Germinal center (tissue), 1 donor: ENCODE measurements at regions not wholly inside any gene's neighbourhood (a gene's known extent, or its start where the extent isn't known, plus 50 kb on each side); places are given as distances from the start of the nearest gene placed in this dataset.
"Not testable (repeated sequence)": the region's sequence is repeated elsewhere in the genome, so short reads cannot be mapped to it uniquely, and the experiment has no call there.

Experiments used
- DNase-seq: peaks from one replicate; pipeline ENCODE4 v3.0.0; 2012; ENCODE audit warnings: mixed read lengths, low spot score

GRCh38 chr2:65568656-65569440 lies 136.4 kb upstream of the SPRED2 start:
- DNase-seq = not testable (repeated sequence)

DNA sequence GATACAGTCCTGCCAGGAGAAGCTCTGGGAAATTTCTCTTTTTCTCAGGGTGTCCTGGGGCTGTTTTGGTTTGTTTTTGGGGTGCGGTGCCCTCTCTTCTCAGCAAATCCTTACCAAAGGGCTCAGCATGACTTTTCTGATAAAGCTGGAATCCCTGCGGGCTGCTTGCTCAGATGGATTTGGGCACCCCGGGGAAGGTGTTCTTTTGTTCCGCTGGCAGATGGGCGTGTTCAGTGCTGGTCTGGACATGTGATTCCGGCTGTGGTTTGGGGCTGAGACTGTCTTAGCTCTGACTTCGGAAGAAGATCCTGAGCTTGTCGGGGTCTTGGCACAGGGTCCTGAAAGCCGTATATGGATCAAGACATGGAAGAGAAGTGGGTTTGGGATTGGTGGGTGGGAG lies 134.2 kb upstream of the SPRED2 start:
- no peak for DNase-seq

DNA sequence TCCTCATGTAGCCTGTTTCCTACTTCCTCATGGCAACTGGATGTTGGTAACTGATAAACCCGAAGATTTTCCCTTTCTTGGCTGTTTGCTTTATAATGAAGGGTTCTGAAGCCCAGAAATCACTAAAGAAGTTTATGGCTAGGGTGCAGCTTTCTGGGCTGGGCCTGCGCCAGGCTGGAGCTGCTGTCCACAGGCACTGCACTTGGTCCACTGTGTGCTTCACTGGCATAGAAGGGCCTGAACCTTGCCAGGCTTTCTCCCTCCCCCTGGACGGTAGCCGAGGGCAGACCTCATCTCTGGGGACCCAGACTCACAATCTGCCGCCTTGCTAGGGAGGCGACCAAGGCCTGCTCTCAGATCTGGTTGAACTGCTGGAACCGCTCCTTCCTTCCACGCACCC lies 133.3 kb upstream of the SPRED2 start:
- no peak for DNase-seq

DNA sequence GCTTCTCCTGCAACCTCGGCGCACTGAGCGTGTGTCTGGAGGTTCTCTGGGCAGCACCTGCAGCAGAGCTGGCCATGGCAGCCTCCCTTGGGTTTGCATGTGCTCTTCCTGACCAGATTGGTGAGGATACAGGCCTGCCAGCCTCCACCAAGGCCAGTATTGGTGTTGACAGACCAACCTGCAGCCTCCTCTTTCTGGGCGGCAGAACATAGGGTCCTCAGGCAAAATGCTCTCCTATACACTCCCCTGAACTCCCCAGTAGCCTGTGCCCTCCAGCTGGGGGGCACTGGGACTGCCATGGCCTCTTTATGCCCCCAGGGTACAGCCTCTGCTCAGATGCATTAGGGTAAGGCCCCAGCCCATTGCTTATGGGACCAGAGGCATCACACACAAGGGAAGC lies 131.9 kb upstream of the SPRED2 start:
- DNase-seq = no peak

DNA sequence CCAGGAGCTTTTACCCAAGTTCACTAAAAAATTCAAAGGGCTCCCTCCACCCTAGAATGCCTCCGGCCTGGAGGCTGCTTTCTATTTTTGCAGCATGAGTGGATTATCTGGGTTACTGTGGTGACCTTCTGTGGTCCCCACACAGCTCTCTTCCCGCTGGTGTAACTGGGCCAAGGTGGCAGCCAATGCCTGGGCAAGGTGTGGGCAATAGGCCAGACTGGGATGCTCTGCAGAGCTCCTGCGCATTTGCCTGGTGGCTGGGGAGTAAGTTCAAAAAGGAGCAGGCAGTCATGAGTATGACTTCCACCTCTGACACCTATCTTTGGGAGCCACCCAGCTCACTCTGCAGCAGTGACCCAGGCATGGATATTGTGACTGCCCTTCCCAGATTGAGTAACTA lies 130.5 kb upstream of the SPRED2 start:
- no peak for DNase-seq

DNA sequence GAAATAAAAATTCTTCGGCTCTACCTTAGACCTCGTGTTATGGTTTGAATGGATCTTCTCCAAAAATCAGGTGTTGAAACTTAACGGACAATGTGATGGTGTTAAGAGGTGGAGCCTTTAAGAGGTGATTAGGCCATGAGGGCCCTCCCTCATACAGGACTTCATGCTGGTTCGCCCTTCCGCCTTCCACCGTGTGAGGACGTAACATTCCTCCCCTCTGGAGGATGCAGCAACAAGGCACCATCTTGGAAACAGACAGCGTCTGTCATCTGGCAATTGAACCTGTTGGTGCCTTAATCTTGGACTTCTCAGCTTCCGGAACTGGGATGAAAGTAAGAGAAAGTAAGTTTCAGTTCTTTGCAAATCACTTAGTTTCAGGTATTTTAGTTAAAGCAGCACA lies 126.3 kb upstream of the SPRED2 start:
- DNase-seq = no peak

DNA sequence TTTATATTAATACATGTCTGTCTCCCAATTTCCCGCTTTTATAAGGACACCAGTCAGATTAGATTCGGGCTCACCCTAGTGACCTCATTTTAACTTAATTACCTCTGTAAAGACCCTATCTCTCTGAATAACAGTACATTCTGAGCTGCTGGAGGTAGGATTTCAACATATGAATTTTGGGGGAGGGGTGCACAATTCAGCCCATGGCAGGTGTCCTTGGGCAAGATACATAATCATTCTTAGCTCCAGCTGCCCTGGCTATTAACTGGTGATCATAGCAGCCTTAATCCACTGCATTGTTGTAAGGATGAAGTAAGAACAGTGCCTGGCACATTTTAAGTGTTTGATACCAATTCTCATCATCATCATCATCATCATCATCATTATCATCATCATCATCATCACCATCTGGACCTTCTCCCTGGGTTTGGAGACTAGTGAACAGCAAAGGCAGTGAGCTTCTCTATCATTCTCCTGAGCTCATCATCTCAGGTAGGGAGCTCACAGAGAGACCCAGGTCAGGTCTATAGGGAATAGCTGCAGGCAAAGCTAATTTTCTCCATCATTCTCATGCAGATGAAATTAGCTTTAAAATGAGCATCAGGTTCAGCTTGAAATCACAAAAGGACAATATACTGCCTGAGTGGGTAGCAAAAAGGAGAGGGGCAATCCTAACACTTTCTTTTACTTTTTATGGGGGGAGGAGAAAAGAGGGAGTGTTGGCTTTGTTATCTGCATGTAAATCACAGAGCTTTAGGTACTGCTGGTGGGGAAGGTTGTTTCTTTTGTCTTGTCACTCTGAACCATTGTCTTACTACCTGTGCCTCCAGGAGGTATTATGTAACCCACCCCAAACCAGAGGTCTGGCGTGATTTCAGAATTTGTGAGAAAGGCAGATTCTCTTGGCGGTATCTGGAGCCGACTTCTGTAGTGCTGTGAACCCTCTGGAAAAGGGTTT lies 125.5 kb upstream of the SPRED2 start:
- DNase-seq = no peak

- peak; percentile 59 for DNase-seq
These were observed 122.6 kb upstream of the SPRED2 start for GRCh38 chr2:65554765-65555591.

DNA sequence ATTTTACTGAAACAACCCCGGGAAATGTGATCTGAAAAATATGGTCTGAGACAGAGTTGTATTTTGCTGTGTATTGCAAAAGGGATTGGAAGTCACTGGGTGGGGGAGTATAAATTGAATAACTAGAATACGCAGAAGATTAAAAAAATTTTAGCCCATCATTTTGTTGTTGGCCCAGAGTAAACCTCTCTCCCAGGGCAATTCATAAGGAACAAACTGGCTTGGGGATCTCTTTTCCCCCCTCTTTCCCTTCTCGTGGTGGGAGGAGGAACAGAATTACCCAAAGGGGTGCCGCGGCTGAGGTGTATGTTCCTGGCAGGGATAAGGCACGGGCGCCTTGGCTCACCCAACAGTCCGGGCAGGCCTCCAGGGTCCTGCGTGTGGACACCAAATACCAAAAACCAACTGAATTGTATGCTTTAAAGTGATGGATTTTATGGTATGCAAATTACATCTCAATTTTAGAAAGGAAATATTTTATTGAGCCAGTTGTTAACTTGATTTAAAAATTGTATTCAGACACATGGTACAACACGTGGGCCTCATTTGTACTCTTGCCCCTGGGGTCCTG lies 121.2 kb upstream of the SPRED2 start:
- DNase-seq = no peak

DNA sequence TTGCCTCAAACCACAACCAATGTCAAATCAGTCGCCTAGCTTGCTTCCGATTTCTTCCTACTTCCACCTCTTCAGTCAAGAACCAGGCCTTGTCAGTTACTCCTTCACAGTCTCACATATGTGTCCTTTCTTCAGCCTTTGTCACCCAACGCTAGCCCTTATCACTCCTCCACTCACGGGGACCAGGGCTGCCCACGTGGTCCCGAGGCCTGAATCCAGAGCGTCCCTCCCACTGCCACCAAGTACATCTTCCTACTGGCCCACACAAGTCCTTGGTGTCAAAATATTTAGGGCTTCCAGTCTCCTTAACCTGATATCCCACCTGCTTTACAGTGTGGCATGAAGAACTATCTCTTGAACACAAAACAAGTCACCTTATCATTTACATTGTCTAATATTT lies 119.1 kb upstream of the SPRED2 start:
- no peak for DNase-seq

GRCh38 chr2:65550246-65550645 lies 117.8 kb upstream of the SPRED2 start:
- no peak for DNase-seq

- DNase-seq = no peak
These were observed 117.2 kb upstream of the SPRED2 start for GRCh38 chr2:65549631-65550030.

DNA sequence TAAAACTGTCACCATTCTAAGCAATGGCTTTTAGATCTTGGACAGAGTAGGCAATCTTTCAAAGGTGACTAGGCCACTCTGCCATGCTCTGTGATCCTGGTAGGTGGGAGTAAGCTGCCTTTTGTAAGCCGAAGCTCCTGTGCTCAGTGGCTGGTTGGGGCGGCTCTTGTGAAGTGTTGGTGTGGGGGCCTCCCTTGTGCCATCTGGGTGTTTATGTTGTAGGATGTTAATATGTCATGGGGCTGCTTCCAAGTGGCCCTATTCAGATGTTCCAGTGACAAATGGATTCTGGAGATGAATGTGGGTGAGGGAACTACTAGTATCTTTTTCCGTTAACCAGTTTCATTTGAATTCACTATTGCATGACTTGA lies 116.8 kb upstream of the SPRED2 start:
- no peak for DNase-seq

DNA sequence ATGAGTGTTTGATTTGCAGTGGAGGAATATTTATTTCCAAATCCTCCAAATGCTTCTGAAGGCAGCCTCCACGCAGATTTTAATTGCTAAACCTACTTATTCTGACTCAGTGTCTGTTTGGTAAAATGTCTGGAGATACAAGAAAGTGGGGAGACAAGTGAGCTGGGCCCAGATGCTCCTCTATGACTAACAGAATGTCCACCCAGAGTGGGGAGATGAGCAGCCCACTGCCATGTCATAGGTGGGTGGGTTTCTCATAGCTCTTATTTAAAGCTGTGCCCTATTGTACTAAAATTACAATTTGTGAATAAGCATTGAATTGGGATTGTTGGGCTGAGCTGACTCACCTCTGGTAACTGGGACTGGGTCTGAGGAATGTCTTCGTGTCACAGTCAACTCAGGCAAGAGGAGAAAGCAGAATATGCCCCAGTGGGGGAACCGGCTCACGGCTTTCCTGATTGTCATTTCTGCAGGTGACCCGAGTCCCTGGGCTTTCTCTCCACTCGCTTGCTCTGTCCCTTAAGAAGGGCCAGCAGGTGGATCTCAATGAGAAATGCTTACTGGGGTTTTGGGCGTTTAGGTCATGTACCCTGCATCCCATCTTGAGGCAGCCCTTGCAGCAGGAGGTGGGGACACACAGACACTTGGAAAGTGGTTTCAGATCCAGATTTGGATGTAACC lies 116.3 kb upstream of the SPRED2 start:
- DNase-seq = no peak

- no peak for DNase-seq
These were observed 115.7 kb upstream of the SPRED2 start for GRCh38 chr2:65548064-65548463.

- DNase-seq = no peak
These were observed 113.7 kb upstream of the SPRED2 start for GRCh38 chr2:65545837-65546805.

DNA sequence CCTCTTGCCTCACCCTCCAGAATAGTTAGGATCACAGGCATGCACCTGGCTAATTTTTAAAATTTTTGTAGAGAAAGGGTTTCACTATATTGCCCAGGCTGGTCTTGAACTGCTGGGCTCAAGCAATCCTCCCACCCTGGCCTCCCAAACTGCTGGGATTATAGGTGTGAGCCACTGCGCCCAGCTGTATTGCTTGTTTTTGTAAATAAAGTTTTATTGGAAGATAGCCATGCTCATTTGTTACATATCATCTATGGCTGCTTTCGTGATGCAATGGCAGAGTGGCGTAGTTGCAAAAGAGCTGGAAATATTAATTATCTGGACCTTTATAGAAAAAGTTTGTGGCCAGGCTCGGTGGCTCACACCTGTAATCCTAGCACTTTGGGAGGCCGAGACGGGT lies 109.4 kb upstream of the SPRED2 start:
- DNase-seq = no peak

DNA sequence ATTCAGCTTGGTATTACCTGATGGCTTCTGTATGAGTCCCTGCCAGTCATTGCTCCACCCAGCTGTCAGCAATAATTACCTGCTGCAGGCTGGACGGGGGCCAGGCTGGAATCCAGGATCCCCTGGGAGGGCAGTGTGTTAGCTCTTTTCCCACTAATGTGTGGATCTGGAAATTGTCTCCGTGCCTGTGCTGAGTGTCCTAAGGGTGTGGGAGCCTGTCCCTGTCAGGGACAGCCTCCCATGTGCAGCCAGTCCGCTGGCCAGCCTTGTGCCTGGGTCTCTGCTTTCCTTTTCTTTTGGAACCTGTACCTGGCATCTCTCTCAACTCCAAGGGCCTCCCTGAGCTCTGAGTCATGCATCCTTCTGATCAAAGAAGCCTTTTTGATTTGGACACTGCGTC lies 107.2 kb upstream of the SPRED2 start:
- no peak for DNase-seq

DNA sequence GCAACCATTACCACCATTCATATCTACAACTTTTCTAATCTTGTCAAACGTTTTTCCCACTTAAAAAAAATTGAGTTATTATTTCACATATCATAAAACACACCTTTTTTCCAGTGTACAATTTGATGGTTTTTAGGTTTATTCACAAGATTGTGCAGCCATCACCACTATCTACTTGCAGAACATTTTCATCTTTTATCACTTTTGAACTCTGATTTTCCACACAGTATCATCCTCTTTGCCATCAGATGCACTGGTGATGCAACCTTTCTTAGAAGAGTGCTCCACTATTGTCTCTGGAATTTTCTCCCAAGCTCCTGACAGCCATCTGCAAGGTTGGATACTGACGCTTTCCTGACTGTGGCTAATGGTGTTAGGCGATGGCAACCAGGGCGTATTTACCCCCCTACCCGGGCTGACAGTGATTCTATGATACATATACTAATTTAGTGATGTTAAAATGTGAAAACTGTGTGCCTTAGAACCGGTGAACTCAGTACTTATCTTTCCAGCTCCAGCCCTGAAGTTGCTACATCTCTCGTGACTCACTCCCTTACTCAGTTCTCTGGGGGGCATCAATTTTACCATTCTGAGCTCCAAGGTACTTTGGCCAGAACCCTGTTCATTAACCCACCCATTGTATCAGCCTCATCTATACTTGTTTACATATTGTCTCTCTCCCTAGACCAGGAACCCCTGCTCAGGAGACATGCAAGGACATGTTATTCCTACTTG lies 105.4 kb upstream of the SPRED2 start:
- DNase-seq = no peak

DNA sequence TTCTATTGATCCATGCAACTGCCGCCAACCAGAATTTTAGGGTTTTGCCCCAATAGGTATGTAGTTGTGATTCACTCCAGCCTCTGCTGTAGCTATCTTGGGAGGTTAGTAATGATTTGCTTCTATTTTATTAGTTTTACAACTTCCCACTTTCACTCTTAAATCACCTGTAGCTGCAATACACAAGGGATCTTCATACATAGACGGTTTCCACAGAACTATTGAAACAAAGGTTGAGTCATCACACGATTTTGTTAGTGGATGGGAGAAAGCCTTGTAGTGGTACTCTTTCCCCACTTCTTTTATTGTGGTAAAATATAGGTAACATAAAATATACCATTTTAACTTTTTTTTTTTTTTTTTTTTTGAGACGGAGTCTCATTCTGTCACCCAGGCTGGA lies 104.2 kb upstream of the SPRED2 start:
- peak; percentile 42 for DNase-seq
